Activated naive CD8-positive, alpha-beta T cell treated with anti-CD3 and anti-CD28 coated beads, Interleukin-2, amount 50 U/mL, for 24 hours (primary cell): ENCODE measurements at regions not wholly inside any gene's neighbourhood (a gene's known extent, or its start where the extent isn't known, plus 50 kb on each side); places are given as distances from the start of the nearest gene placed in this dataset.
"Not testable (repeated sequence)": the region's sequence is repeated elsewhere in the genome, so short reads cannot be mapped to it uniquely, and the experiment has no call there.

ENCODE experiments used
- ATAC-seq: fragments of 150-1000 bp; cut with Tn5 transposase; one replicate; pipeline ENCODE4 v1.10.0; 2021
- DNase-seq: peaks from one replicate; pipeline ENCODE4 v3.0.0; 2021
- H3K27ac Mint-ChIP-seq: one replicate; pipeline ENCODE4 v1.8.0; 2021; ENCODE audit warnings: mild to moderate bottlenecking, mixed read lengths
- H3K27me3 Mint-ChIP-seq: one replicate; pipeline ENCODE4 v1.8.0; 2021; ENCODE audit warnings: mixed read lengths
- H3K36me3 Mint-ChIP-seq: one replicate; pipeline ENCODE4 v1.8.0; 2021; ENCODE audit warnings: low read depth, mixed read lengths
- H3K4me1 Mint-ChIP-seq: one replicate; pipeline ENCODE4 v1.8.0; 2021; ENCODE audit warnings: mixed read lengths
- H3K4me3 Mint-ChIP-seq: one replicate; pipeline ENCODE4 v1.8.0; 2021; ENCODE audit warnings: mild to moderate bottlenecking, moderate library complexity, mixed read lengths
- H3K9me3 Mint-ChIP-seq: one replicate; pipeline ENCODE4 v1.8.0; 2021; ENCODE audit warnings: mixed read lengths

- not testable (repeated sequence) for H3K9me3 Mint-ChIP-seq, H3K4me3 Mint-ChIP-seq, H3K27ac Mint-ChIP-seq, DNase-seq, H3K4me1 Mint-ChIP-seq, H3K36me3 Mint-ChIP-seq, ATAC-seq, H3K27me3 Mint-ChIP-seq
These were observed 521.0 kb downstream of the IRS2 start for GRCh38 chr13:109265438-109265742.

DNA sequence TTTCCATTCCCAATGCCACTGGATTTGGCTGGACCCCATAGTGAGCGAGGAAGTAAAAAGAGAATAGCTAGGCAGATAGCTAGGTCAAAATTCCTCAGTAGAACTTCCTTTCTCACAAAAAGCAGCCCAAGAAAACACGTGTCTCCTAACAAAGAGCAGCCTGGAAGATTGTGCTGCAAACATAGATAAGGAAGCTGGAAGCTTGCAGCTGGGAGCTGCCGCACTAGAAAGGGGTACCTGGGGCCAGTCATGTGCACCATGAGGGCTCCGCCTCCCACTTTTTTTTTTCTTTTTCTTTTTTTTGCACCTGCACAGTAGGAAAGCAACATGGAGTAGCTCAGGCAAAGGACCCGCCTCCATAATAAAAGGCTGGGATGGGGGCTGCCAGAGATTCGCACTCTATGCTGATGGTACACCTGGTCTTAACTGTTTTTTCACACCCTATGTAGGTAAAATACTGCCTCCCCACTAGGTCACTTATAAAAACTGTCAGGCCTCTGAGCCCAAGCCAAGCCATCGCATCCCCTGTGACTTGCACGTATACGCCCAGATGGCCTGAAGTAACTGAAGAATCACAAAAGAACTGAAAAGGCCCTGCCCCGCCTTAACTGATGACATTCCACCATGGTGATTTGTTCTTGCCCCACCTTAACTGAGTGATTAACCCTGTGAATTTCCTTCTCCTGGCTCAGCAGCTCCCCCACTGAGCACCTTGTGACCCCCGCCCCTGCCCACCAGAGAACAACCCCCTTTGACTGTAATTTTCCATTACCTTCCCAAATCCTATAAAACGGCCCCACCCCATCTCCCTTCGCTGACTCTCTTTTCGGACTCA is 521.6 kb downstream of the IRS2 start:
- not testable (repeated sequence) for H3K36me3 Mint-ChIP-seq

GRCh38 chr13:109257761-109258157 is 528.6 kb downstream of the IRS2 start:
- H3K27me3 Mint-ChIP-seq, DNase-seq, H3K4me1 Mint-ChIP-seq, H3K36me3 Mint-ChIP-seq, H3K27ac Mint-ChIP-seq, ATAC-seq, H3K9me3 Mint-ChIP-seq, H3K4me3 Mint-ChIP-seq: not testable (repeated sequence)

More for the DNA sequence above, 521.6 kb downstream of the IRS2 start:
- H3K9me3 Mint-ChIP-seq, DNase-seq, H3K4me3 Mint-ChIP-seq, ATAC-seq, H3K27me3 Mint-ChIP-seq, H3K4me1 Mint-ChIP-seq, H3K27ac Mint-ChIP-seq: not testable (repeated sequence)
